HCT116 (cell line): ENCODE measurements at regions not wholly inside any gene's neighbourhood (a gene's known extent, or its start where the extent isn't known, plus 50 kb on each side); places are given as distances from the start of the nearest gene placed in this dataset.

ENCODE experiments used
- ATAC-seq: fragments of 200-7000 bp; cut with Tn5 transposase; 2 replicates; pipeline ENCODE4 v1.9.1; 2020; ENCODE audit warnings: mild to moderate bottlenecking, moderate library complexity
- BruUV-seq: library from RNA; stranded (reverse); fragments of 400-500 nt; replicated peaks from 2 replicates; lab custom pipeline; 2021; lab: Mats Ljungman, UMichigan
- CTCF ChIA-PET: fragments of 300-600 bp; sonication (Branson Sonifier 250); formaldehyde crosslinking; loops from one replicate; lab custom pipeline; 2021; ENCODE audit warnings: antibody characterized with exemption; lab: Charles Lee
- POLR2A ChIA-PET: fragments of 300-600, 350-600 bp; sonication (Branson Sonifier 250); formaldehyde crosslinking; loops from one replicate; lab custom pipeline; 2021; ENCODE audit warnings: antibody characterized with exemption; lab: Charles Lee
- RAD21 ChIA-PET, 2 experiments: fragments of 300-600 bp; sonication (Branson Sonifier 250); formaldehyde crosslinking; loops; one replicate each; lab custom pipeline; 2023; ENCODE audit warnings: low total read pairs in 2 of 2; ENCODE audit not compliant: uncharacterized antibody in 2 of 2, unreplicated experiment in 2 of 2, low non-redundant PET in 1 of 2; lab: Charles Lee
- DNase-seq: peaks from one replicate; pipeline ENCODE4 v3.0.0-alpha.2; 2010; ENCODE audit warnings: low read depth, low spot score
- H2AFZ ChIP-seq: fragments of 200-600 bp; shearing (Covaris generic), sonication (generic); 2 replicates; pipeline ENCODE4 v1.6.1; 2017; ENCODE audit warnings: low read depth, mixed run types, mixed read lengths, antibody characterized with exemption, low read length; ENCODE audit not compliant: poor library complexity, severe bottlenecking
- H3K27ac ChIP-seq: 2 replicates; pipeline ENCODE4 v1.5.1; 2012; ENCODE audit warnings: low read depth, low read length
- H3K27me3 ChIP-seq: fragments of 200-600 bp; sonication (generic); 2 replicates; pipeline ENCODE4 v1.6.1; 2016; ENCODE audit warnings: mixed run types, low read length, mixed read lengths; ENCODE audit not compliant: insufficient read depth
- H3K36me3 ChIP-seq, 2 experiments: fragments of 200-500 bp in 1 of 2; fragments of 200-600 bp in 1 of 2; sonication (Bioruptor generic) in 1 of 2; sonication (generic) in 1 of 2; 2 replicates each; pipeline versions ENCODE4 v1.5.1 to v1.6.1; 2014 to 2016; ENCODE audit warnings: low read length in 2 of 2, inconsistent platforms in 1 of 2, mixed read lengths in 1 of 2, mixed run types in 1 of 2; ENCODE audit not compliant: insufficient read depth in 2 of 2, control insufficient read depth in 1 of 2
- H3K4me1 ChIP-seq, 2 experiments: fragments of 200-600 bp in 1 of 2; sonication (generic) in 1 of 2; 2 replicates each; pipeline versions ENCODE4 v1.5.1 to v1.6.1; 2012 to 2017; ENCODE audit warnings: low read length in 2 of 2, inconsistent platforms in 1 of 2, mild to moderate bottlenecking in 1 of 2, mixed read lengths in 1 of 2, mixed run types in 1 of 2, moderate library complexity in 1 of 2; ENCODE audit not compliant: insufficient read depth in 2 of 2, control insufficient read depth in 1 of 2
- H3K4me2 ChIP-seq: fragments of 200-600 bp; sonication (generic); 2 replicates; pipeline ENCODE4 v1.6.1; 2017; ENCODE audit warnings: mixed run types, low read length, mixed read lengths
- H3K4me3 ChIP-seq, 2 experiments: fragments of 200-600 bp in 1 of 2; sonication (generic) in 1 of 2; replicated peaks in 1 of 2; 2 replicates each; pipeline ENCODE4 v1.5.1; 2011 to 2016; ENCODE audit warnings: low read length in 2 of 2, control low read depth in 1 of 2, low read depth in 1 of 2, mild to moderate bottlenecking in 1 of 2, mixed read lengths in 1 of 2, mixed run types in 1 of 2
- H3K79me2 ChIP-seq: fragments of 200-600 bp; sonication (generic); 2 replicates; pipeline ENCODE4 v1.6.1; 2017; ENCODE audit warnings: mild to moderate bottlenecking, mixed run types, low read length, moderate library complexity, mixed read lengths; ENCODE audit not compliant: insufficient read depth
- H3K9ac ChIP-seq: fragments of 200-600 bp; sonication (generic); 2 replicates; pipeline ENCODE4 v1.6.1; 2016; ENCODE audit warnings: low read length, mixed read lengths
- H3K9me2 ChIP-seq: fragments of 200-600 bp; sonication (generic), shearing (Covaris generic); 2 replicates; pipeline ENCODE4 v1.6.1; 2017; ENCODE audit warnings: mixed run types, mild to moderate bottlenecking, moderate library complexity; ENCODE audit not compliant: insufficient read depth
- H3K9me3 ChIP-seq, 2 experiments: fragments of 200-500 bp in 1 of 2; fragments of 200-600 bp in 1 of 2; sonication (Bioruptor generic) in 1 of 2; sonication (generic) in 1 of 2; 2 replicates each; pipeline ENCODE4 v1.6.1; 2014 to 2017; ENCODE audit warnings: low read length in 2 of 2, mixed read lengths in 2 of 2, inconsistent platforms in 1 of 2, low read depth in 1 of 2, mild to moderate bottlenecking in 1 of 2, mixed run types in 1 of 2, moderate library complexity in 1 of 2; ENCODE audit not compliant: control insufficient read depth in 1 of 2, insufficient read depth in 1 of 2
- H4K20me1 ChIP-seq: fragments of 200-600 bp; sonication (generic), shearing (Covaris generic); 2 replicates; pipeline ENCODE4 v1.6.1; 2017; ENCODE audit warnings: mixed run types, mild to moderate bottlenecking, moderate library complexity; ENCODE audit not compliant: insufficient read depth
- ATF3 ChIP-seq: IDR thresholded peaks from 2 replicates; pipeline ENCODE4 v1.6.1; 2012
- CBX3 ChIP-seq: IDR thresholded peaks from 2 replicates; pipeline ENCODE4 v1.6.1; 2012; ENCODE audit warnings: low read depth
- CTCF ChIP-seq, 3 experiments: fragments of 200-600 bp in 1 of 3; sonication (generic) in 1 of 3; IDR thresholded peaks in 2 of 3; conservative IDR thresholded peaks in 1 of 3; 2 replicates each; pipeline ENCODE4 v1.5.1; 2012 to 2017; ENCODE audit warnings: low read depth in 2 of 3, low read length in 2 of 3, antibody characterized with exemption in 1 of 3, borderline replicate concordance in 1 of 3, control low read depth in 1 of 3, mild to moderate bottlenecking in 1 of 3, mixed read lengths in 1 of 3, mixed run types in 1 of 3, moderate library complexity in 1 of 3; ENCODE audit not compliant: insufficient read depth in 1 of 3
- ELF1 ChIP-seq: IDR thresholded peaks from 2 replicates; pipeline ENCODE4 v1.6.1; 2012; ENCODE audit warnings: low read depth, borderline replicate concordance
- EZH2phosphoT487 ChIP-seq: fragments of 200-600 bp; IDR thresholded peaks from 2 replicates; pipeline ENCODE4 v1.6.1; 2018; ENCODE audit warnings: antibody characterized with exemption, borderline replicate concordance
- JUND ChIP-seq: IDR thresholded peaks from 2 replicates; pipeline ENCODE4 v1.6.1; 2012
- POLR2A ChIP-seq: IDR thresholded peaks from 2 replicates; pipeline ENCODE4 v1.7.0; 2011; ENCODE audit warnings: borderline replicate concordance; ENCODE audit not compliant: insufficient read depth, insufficient read length; ENCODE audit errors: extremely low read depth
- POLR2AphosphoS5 ChIP-seq: IDR thresholded peaks from 2 replicates; pipeline ENCODE4 v1.6.1; 2011; ENCODE audit warnings: mild to moderate bottlenecking, low read depth, low read length, moderate library complexity
- RAD21 ChIP-seq: IDR thresholded peaks from 2 replicates; pipeline ENCODE4 v1.6.1; 2012; ENCODE audit warnings: low read depth, mild to moderate bottlenecking
- SP1 ChIP-seq: IDR thresholded peaks from 2 replicates; pipeline ENCODE4 v1.6.1; 2012; ENCODE audit warnings: low read depth
- YY1 ChIP-seq: IDR thresholded peaks from 2 replicates; pipeline ENCODE4 v1.6.1; 2011; ENCODE audit warnings: low read length, low read depth, moderate library complexity, mild to moderate bottlenecking; ENCODE audit not compliant: insufficient replicate concordance; ENCODE audit errors: extremely low read depth
- ZBTB33 ChIP-seq: IDR thresholded peaks from 2 replicates; pipeline ENCODE4 v1.6.1; 2011; ENCODE audit warnings: mild to moderate bottlenecking, low read length, moderate library complexity; ENCODE audit not compliant: insufficient replicate concordance; ENCODE audit errors: extremely low read depth
- ZFX ChIP-seq: fragments of 450-650 bp; IDR thresholded peaks from 2 replicates; pipeline ENCODE4 v1.6.1; 2017
- ZNF274 ChIP-seq: fragments of 200-500 bp; sonication (Bioruptor generic); IDR thresholded peaks from 2 replicates; pipeline ENCODE4 v1.6.1; 2014; ENCODE audit warnings: mild to moderate bottlenecking, low read depth, low read length, inconsistent platforms
- intact Hi-C: fragments of 100-400 bp; cut with micrococcal nuclease; formaldehyde crosslinking; loops from 2 replicates; pipeline ENCODE4 v1.10.0; 2022

GRCh38 chr9:85129514-85129913 is 460.0 kb downstream of the NTRK2 start:
- no TSS peak for BruUV-seq
- TF ChIP-seq EZH2phosphoT487 (no peak), ELF1 (no peak), CBX3 (no peak), JUND (no peak), POLR2AphosphoS5 (no peak), ZNF274 (no peak), POLR2A (no peak), SP1 (no peak), YY1 (no peak), ZFX (no peak), ATF3 (no peak), RAD21 (no peak), CTCF (IDR thresholded peaks at IDR 0.05 in 2 of 3, conservative IDR thresholded peaks at IDR 0.05 in 1 of 3; ENCODE audit: borderline replicate concordance in 1 of 3, insufficient read depth in 1 of 3, low read depth in 2 of 3, low read length in 2 of 3) (no peak), ZBTB33 (no peak)
- ChIA-PET POLR2A (no interaction called here), RAD21 (no interaction called here), CTCF (no interaction called here)
- ATAC-seq (no peak), DNase-seq (no peak)
- H3K36me3 ChIP-seq: no peaks in the 10 kb centered on the region
- H3K4me2 ChIP-seq: no peak overlapping the region
- no peak overlapping the region for H2AFZ ChIP-seq
- no peak overlapping the region for H3K27ac ChIP-seq
- H3K9ac ChIP-seq: no peak overlapping the region
- intact Hi-C loops: no loop called here
- no peaks in the 10 kb centered on the region for H3K4me1 ChIP-seq
- H3K9me3 ChIP-seq: no peaks in the 10 kb centered on the region
- no peaks in the 10 kb centered on the region for H3K79me2 ChIP-seq
- H4K20me1 ChIP-seq: no peaks in the 10 kb centered on the region
- H3K9me2 ChIP-seq: no peaks in the 10 kb centered on the region
- H3K4me3 ChIP-seq: no peak overlapping the region
- H3K27me3 ChIP-seq: peaks cover 10% of the 10 kb centered on the region
